ENCODE measurements at regions not wholly inside any gene's neighbourhood (a gene's known extent, or its start where the extent isn't known, plus 50 kb on each side); places are given as distances from the start of the nearest gene placed in this dataset.
"Not testable (repeated sequence)": the region's sequence is repeated elsewhere in the genome, so short reads cannot be mapped to it uniquely, and the experiment has no call there.

DNA sequence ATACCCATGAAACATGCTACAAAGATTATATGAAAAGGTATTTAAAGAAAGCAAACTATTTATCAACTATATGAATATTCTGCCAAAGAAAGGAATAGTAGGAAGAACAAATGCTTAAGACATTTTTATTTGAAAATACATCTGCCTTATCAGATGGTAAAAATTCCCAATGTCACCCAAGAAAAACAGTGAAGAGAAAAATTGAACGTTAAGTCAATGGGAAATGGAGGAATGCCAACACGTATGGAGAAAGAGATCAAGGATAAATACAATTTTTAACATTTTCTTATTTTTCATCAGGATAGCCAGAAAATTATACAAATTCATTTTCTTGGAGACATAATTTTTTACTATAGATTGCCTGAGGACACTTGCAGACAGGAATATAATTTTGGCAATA lies 394.2 kb downstream of the ZEB2 start:
- TF ChIP-seq CTCF (conservative IDR thresholded peaks at IDR 0.05): no peak

GRCh38 chr2:144124882-144125281 lies 395.0 kb downstream of the ZEB2 start:
- no peak for TF ChIP-seq CTCF (conservative IDR thresholded peaks at IDR 0.05)
- no peak overlapping the region for H3K27ac ChIP-seq

More for the DNA sequence above, 394.2 kb downstream of the ZEB2 start:
- no peak overlapping the region for H3K27ac ChIP-seq

DNA sequence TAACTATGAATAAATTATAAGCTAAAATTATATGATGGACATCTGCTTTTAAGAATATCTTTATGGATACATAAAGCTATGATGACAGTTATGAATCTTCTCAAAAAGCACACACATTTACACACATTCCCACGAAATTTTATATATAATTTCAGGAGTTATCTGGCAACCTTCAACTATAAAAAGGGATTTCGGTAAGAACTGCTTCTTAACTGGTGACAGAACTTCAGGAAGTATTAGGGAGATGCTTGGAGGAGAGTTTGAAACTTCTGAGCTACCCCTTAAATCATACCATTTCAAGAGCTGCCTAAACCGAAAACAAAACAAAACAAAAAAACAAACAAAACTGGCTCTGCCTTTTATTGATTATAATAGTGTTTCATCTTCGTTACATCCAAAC lies 399.4 kb downstream of the ZEB2 start:
- TF ChIP-seq CTCF (conservative IDR thresholded peaks at IDR 0.05): no peak
- H3K27ac ChIP-seq: no peak overlapping the region

GRCh38 chr2:144117086-144117485 lies 402.8 kb downstream of the ZEB2 start:
- H3K27ac ChIP-seq: no peak overlapping the region
- no peak for TF ChIP-seq CTCF (conservative IDR thresholded peaks at IDR 0.05)

DNA sequence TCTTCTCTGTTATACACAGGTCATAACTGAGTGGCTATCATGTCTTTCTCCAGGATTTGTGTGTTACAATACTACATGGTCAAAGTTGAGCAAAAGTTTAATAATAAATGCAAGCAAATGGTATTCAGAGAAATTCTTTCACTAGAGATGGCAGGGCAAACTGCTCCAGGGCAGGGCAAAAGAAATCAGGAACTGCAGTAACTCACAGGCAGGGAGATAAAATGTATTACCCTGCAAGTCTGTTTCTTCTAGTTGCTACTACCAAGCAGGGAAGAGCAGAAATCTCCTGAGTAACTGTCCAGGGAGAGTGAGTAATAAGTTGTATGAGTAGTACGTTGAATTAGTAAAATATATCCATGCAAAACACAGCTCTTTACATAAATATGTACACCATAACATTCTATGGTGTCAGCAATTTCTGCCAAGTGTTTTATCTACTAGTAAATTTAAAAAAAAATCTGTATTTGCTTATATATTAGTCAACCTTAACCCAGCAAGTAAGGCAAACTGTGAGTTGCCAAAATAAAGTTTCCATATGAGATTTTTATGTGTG lies 404.1 kb downstream of the ZEB2 start:
- H3K27ac ChIP-seq: no peak overlapping the region
- TF ChIP-seq CTCF (conservative IDR thresholded peaks at IDR 0.05): no peak

GRCh38 chr2:144114760-144115159 lies 405.2 kb downstream of the ZEB2 start:
- no peak for TF ChIP-seq CTCF (conservative IDR thresholded peaks at IDR 0.05)
- no peak overlapping the region for H3K27ac ChIP-seq

DNA sequence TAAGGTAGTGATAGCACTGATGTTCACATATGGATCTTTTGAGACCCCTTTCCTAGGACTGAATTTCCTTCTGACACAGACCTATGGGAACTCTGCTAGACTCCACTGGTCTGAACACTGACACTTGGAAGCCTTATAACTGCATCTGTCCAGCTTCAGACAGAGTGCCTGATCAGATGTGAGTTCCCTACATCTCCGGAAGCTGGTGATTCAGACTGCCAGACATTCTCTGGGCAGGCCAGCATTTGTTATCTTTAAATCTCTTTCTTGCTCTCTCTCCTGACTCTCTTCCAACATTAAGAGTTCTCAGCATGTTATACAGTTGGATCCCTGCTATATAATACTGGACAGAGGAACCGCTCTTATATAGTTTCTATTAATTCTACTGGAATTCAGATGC lies 408.5 kb downstream of the ZEB2 start:
- no peak for TF ChIP-seq CTCF (conservative IDR thresholded peaks at IDR 0.05)
- H3K27ac ChIP-seq: no peak overlapping the region

DNA sequence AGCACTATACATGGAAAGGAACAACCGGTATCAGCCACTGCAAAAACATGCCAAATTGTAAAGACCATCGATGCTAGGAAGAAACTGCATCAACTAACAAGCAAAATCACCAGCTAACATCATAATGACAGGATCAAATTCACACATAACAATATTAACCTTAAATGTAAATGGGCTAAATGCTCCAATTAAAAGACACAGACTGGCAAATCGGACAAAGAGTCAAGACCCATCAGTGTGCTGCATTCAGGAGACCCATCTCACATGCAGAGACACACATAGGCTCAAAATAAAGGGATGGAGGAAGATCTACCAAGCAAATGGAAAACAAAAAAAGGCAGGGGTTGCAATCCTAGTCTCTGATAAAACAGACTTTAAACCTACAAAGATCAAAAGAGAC lies 413.8 kb downstream of the ZEB2 start:
- not testable (repeated sequence) for H3K27ac ChIP-seq

Measured in VCaP (cell line).